ENCODE measurements at regions not wholly inside any gene's neighbourhood (a gene's known extent, or its start where the extent isn't known, plus 50 kb on each side); places are given as distances from the start of the nearest gene placed in this dataset.

GRCh38 chr6:98458708-98459107 is 375.7 kb upstream of the POU3F2 start:
- TF ChIP-seq, protein P1, sequence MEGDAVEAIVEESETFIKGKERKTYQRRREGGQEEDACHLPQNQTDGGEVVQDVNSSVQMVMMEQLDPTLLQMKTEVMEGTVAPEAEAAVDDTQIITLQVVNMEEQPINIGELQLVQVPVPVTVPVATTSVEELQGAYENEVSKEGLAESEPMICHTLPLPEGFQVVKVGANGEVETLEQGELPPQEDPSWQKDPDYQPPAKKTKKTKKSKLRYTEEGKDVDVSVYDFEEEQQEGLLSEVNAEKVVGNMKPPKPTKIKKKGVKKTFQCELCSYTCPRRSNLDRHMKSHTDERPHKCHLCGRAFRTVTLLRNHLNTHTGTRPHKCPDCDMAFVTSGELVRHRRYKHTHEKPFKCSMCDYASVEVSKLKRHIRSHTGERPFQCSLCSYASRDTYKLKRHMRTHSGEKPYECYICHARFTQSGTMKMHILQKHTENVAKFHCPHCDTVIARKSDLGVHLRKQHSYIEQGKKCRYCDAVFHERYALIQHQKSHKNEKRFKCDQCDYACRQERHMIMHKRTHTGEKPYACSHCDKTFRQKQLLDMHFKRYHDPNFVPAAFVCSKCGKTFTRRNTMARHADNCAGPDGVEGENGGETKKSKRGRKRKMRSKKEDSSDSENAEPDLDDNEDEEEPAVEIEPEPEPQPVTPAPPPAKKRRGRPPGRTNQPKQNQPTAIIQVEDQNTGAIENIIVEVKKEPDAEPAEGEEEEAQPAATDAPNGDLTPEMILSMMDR (IDR thresholded peaks at IDR 0.05; ENCODE audit: low read depth, low read length): no peak
- no peak overlapping the region for H3K4me3 ChIP-seq (ENCODE audit: low read depth, low read length)
- no peak for DNase-seq

DNA sequence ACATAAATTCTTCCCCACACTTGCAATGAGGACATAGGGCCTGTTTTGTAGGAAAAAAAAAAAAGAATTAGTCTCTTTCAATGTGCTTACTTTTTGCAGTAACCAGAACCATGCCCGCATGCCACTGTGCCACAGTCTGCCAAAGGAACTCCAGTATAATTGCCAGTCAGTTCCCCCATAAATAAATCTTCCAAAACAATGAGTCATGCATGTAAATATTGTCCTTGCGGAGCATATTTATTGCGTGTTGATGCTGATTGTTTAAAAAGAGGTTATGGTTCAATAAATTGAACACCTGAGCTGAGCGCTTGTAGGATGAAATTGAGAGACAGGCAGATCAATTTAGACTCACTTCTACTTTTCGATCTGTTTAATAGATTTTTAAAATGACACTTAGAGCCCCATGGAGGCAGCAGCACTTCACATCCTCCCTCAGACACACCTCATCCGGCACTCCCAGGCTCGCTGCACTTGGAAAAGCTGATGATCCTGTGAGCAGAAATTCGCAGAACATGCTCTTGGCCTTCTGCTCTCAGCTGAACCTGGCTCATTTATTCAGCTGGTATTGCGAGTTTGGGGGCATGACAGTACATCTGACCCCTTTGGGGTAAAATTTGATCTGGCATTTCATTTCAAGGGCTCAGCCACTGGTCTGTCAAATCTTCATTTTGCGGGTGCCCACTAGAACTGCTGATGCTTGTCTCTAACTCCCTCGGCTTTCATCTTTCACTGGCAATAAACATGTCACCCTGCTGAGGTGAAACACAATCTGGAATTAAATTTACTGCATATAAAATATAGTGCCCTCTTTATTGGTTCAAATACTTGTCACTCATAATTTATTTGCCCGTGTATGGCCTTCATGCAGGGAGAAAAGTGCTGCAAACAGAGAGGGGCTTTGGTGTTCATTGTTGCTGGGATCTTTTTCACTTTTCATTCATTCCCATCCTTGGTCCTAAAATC is 371.1 kb upstream of the POU3F2 start:
- Histone ChIP-seq H3K36me3 (no peaks in the 10 kb centered on the region), H3K9me3 (no peaks in the 10 kb centered on the region), H3K27me3 (no peaks in the 10 kb centered on the region; the same call in none of the 2 replicates), H3K4me1 (no peaks in the 10 kb centered on the region), H3K4me3 (ENCODE audit: low read depth, low read length) (no peak overlapping the region)
- DNase-seq: no peak
- TF ChIP-seq, protein P1 (IDR thresholded peaks at IDR 0.05; ENCODE audit: low read depth, low read length): no peak

More at GRCh38 chr6:98458708-98459107, 375.7 kb upstream of the POU3F2 start:
- no peaks in the 10 kb centered on the region for H3K27me3 ChIP-seq
- H3K36me3 ChIP-seq: no peaks in the 10 kb centered on the region
- no peaks in the 10 kb centered on the region; the same call in 1 of the 2 replicates for H3K4me1 ChIP-seq
- H3K9me3 ChIP-seq: no peaks in the 10 kb centered on the region

DNA sequence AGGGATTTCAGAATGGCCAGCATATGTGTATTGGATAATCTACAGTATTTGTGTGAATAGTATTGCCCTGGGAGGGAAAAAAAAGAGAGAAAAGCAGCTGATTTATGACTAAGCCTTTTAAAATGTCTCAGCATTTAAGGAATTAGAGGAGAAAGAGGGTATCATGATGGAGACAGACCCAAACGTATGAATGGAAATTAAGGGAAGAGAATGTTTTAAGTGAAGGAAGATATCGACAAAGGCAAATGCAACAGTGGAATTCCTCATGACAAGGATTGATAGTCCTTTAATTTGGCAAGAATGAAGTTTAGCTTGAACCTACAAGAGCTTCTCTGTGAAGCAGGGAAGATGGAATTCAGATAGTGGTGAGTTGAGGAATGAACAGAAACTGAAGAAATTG is 367.3 kb upstream of the POU3F2 start:
- Histone ChIP-seq H3K4me1 (no peaks in the 10 kb centered on the region), H3K9me3 (no peaks in the 10 kb centered on the region), H3K36me3 (no peaks in the 10 kb centered on the region), H3K27me3 (no peaks in the 10 kb centered on the region; the same call in none of the 2 replicates), H3K4me3 (ENCODE audit: low read depth, low read length) (no peak overlapping the region)
- no peak for DNase-seq
- TF ChIP-seq, protein P1 (IDR thresholded peaks at IDR 0.05; ENCODE audit: low read depth, low read length): no peak

DNA sequence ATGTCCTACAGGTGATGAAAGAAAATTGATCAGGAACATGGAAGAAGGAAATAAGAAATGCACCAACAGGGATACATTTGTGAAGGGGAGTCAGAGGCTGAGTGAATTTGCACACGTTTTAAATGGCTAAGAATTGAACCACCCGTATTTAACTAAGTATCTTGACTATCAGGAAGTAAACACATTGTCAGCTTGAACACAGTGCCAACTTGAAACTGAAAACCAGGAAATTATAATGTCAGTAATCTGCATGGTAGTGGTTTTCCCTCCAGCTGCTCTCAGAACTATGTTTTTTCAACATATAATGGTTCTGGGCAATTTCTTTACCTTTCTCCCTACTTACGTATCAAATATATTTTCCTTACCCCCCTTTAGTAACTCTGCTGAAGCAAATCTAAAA is 366.5 kb upstream of the POU3F2 start:
- no peak for DNase-seq
- TF ChIP-seq, protein P1 (IDR thresholded peaks at IDR 0.05; ENCODE audit: low read depth, low read length): no peak
- Histone ChIP-seq H3K36me3 (no peaks in the 10 kb centered on the region), H3K27me3 (no peaks in the 10 kb centered on the region; the same call in none of the 2 replicates), H3K4me3 (ENCODE audit: low read depth, low read length) (no peak overlapping the region), H3K4me1 (no peaks in the 10 kb centered on the region), H3K9me3 (no peaks in the 10 kb centered on the region)

DNA sequence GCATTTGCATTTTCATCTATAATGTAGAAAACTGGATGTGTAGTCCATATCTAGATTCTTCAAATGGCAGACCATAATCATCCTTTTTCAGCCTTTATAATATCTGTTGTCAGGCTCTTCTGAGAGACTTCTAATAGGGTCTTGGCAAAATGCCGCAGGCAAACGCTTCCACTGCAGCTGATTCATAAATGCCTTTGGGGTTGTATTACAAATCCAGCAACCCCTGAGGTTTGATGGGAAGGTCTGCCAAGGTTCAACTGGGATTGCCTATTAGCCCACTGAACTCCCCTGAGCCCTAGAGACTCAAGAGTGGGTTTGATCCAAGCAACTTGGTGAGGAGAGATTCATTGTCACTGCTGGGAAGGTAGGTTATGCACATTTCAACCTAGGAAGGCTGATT is 365.2 kb upstream of the POU3F2 start:
- TF ChIP-seq, protein P1 (IDR thresholded peaks at IDR 0.05; ENCODE audit: low read depth, low read length): no peak
- Histone ChIP-seq H3K36me3 (no peaks in the 10 kb centered on the region), H3K9me3 (no peaks in the 10 kb centered on the region), H3K4me1 (no peaks in the 10 kb centered on the region), H3K4me3 (ENCODE audit: low read depth, low read length) (no peak overlapping the region), H3K27me3 (peaks cover 3% of the 10 kb centered on the region)
- DNase-seq: no peak

DNA sequence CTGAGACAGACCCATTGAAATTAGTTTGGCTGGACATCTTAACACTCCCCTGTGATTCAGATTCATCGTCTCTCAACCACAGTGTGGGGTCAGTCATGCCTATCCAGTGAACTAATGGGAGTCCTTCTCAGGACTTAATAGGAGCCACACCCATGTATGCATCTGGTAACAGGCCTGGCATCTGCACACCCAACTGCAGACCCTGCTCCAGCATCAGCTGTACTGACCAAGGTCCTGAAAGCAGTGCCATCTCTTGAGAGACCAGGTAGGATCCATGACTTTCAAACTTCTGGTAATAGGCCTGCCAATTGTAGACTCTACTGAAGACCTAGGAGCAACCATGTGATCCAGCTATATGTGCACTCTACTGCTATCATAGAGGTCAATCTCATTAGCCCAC is 363.6 kb upstream of the POU3F2 start:
- Histone ChIP-seq H3K4me1 (no peaks in the 10 kb centered on the region), H3K9me3 (no peaks in the 10 kb centered on the region), H3K4me3 (ENCODE audit: low read depth, low read length) (no peak overlapping the region), H3K36me3 (no peaks in the 10 kb centered on the region), H3K27me3 (peaks cover 3% of the 10 kb centered on the region; the same call in 1 of the 2 replicates)
- TF ChIP-seq, protein P1 (IDR thresholded peaks at IDR 0.05; ENCODE audit: low read depth, low read length): no peak
- DNase-seq: no peak
